Coronary artery (tissue), 2 donors: ENCODE measurements at regions not wholly inside any gene's neighbourhood (a gene's known extent, or its start where the extent isn't known, plus 50 kb on each side); places are given as distances from the start of the nearest gene placed in this dataset.

Experiments used
- DNase-seq: peaks from one replicate; pipeline ENCODE4 v3.0.0-alpha.2; 2017; ENCODE audit warnings: low spot score
- H3K27ac ChIP-seq, 2 donors: fragments of 200-600 bp; sonication (generic); one replicate each; pipeline ENCODE4 v1.5.1; 2016 to 2019
- H3K4me3 ChIP-seq: fragments of 200-600 bp; sonication (generic); 2 replicates; pipeline ENCODE4 v1.5.1; 2016; ENCODE audit warnings: mild to moderate bottlenecking, moderate library complexity
- TF ChIP-seq, protein P1 (sequence below): fragments of 200-600 bp; sonication (generic); IDR thresholded peaks from one replicate; pipeline ENCODE4 v1.5.1; 2019; ENCODE audit warnings: antibody characterized with exemption

DNA sequence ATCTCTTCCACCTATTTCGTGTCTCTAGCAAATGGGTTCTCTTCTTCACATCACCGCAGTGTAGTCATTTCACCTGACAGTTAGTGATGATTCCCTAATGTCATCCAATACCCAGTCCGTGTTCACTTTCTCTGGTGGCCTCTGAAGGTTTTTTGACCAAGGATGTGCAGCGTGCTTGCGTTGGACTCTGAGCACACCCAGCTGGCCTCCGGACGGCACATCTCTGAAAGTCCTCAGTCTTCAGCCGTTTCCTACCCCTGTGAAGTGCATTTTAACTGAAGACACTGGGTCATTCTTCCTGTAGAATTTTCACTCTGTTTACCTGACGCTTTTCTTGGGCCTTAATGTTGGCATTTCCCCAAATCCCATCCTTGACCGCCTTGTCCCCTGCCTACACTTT, 98.7 kb downstream of the ERMARD start:
- TF ChIP-seq, protein P1, sequence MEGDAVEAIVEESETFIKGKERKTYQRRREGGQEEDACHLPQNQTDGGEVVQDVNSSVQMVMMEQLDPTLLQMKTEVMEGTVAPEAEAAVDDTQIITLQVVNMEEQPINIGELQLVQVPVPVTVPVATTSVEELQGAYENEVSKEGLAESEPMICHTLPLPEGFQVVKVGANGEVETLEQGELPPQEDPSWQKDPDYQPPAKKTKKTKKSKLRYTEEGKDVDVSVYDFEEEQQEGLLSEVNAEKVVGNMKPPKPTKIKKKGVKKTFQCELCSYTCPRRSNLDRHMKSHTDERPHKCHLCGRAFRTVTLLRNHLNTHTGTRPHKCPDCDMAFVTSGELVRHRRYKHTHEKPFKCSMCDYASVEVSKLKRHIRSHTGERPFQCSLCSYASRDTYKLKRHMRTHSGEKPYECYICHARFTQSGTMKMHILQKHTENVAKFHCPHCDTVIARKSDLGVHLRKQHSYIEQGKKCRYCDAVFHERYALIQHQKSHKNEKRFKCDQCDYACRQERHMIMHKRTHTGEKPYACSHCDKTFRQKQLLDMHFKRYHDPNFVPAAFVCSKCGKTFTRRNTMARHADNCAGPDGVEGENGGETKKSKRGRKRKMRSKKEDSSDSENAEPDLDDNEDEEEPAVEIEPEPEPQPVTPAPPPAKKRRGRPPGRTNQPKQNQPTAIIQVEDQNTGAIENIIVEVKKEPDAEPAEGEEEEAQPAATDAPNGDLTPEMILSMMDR = no peak
- Histone ChIP-seq H3K27ac (no peak overlapping the region), H3K4me3 (no peak overlapping the region)
- peak; percentile 8 for DNase-seq

DNA sequence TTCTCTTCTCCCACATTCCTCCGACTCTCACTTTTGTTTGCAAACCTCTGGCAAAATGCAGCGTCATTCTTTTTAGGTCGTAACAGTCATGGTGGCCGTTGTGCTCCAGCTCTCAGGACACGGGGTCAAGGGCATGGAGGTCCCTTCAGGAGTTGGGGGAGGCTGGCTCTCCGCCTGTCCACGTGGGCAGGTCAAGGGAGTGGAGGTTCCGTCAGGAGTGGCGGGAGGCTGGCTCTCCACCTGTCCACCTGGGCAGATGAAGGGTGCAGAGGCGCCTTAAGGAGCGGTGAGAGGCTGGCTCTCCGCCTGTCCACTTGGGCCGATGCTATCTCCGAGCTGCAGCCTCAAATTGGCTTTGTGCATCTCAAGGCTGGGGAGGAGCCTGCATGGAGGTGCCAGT, 98.0 kb downstream of the ERMARD start:
- TF ChIP-seq, protein P1 = no peak
- Histone ChIP-seq H3K4me3 (no peak overlapping the region), H3K27ac (no peak overlapping the region)

DNA sequence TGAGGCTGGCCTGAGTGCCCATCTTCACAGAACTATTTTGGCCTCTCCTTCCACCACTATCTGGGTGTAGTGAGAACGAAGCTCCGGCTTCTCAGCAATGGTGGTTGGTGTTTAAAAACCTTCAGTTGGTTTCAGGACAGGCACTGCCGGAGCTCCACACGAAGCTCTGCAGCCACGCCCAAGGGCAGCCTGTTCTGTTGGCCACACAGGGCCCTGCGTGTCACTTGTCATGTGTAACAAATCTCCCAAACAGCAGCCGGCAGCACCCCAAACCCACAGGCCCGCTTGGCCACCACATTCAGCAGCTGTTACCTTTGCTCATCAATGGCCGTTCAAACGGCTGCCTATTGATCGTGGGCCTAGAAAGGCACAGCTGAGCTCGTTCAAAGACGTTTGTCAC, 97.5 kb downstream of the ERMARD start:
- Histone ChIP-seq H3K27ac (no peak overlapping the region), H3K4me3 (no peak overlapping the region)
- peak; percentile 38 for DNase-seq
- TF ChIP-seq, protein P1 = no peak

More for the DNA sequence above, 98.0 kb downstream of the ERMARD start:
- peak; percentile 47 for DNase-seq

DNA sequence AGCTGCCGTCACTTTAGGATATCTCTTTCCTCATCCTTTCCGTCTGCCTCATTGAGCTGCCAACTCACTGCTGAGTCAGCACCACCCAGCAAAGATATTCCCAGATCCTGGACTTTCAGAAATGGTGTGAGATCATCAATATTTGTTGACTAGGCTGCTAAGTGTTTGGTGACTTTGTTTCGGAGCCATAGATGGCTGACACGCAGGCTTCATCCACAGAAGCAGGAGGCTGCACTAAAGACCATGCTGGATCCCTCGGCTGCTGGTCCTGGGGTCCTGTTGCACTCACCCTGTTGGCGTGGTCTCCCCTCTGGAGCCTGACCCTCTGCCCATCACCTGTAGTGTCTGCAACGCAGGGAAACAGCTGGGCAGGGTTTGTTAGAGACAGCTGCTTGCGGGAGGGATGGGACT, 96.5 kb downstream of the ERMARD start:
- Histone ChIP-seq H3K4me3 (no peak overlapping the region), H3K27ac (no peak overlapping the region)
- TF ChIP-seq, protein P1 = no peak
- DNase-seq = peak; percentile 67

DNA sequence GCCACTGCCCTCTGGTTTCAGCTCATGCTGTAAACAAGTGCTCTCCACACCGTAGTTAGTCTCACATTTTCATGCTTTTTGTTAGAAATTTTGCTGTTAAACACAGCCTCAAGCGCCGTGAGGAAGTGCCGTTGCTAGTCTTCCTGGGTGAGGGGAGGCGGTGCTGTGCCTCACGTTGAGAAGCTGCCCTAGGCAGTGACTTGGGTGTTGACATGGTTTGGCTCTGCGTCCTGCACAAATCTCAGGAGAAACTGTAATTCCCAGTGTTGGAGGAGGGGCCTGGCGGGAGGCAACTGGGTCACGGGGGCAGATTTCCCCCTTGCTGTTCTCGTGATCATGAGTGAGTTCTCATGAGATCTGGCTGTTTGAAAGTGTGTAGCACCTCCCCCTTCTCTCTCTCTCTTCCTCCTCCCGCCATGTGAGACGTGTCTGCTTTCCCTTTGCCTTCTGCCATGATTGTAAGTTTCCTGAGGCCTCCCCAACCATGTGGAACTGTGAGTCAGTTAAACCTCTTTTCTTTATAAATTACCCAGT, 95.8 kb downstream of the ERMARD start:
- Histone ChIP-seq H3K4me3 (no peak overlapping the region), H3K27ac (no peak overlapping the region)
- TF ChIP-seq, protein P1 = no peak
- peak; percentile 40 for DNase-seq

DNA sequence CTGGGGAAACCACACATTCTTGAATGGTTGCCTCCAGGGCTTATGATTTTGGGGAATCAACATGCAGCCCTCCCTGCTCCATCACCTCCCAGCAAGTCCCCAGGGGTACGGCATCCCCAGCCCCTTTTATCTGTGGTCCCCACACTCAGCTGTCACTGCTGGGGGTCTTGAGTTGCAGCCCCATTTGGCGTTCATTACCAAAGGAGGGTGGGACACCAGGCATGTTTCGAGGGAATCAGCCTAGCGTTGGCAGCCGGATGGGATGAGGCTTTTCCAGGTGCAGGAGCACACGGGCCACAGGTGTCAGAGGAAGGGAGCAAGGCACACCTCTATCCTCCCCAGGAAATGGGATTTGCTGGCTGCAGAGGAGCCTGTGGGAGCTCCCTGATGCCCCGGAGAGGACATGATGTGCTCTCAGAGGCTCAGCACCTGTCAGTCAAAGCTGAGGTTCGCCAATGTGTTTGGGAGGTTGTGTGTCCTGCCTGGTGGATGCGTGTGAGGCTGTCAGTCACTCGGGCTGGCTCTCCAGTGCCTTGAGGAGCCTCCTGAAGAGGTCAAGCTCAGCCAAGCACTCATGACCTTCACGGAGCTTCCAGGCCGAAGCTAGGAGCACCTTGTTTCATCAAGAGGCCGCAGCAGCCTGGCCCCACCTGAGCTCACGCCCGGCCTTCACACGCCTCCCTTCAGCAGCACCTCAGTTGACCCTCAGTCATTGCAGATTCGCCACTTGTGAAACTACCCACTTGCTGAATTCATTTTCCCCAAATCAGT, 95.0 kb downstream of the ERMARD start:
- TF ChIP-seq, protein P1 = no peak
- H3K4me3 ChIP-seq = no peak overlapping the region
- peak; percentile 55 for DNase-seq
- H3K27ac ChIP-seq = no peak overlapping the region
